ENCODE measurements at regions not wholly inside any gene's neighbourhood (a gene's known extent, or its start where the extent isn't known, plus 50 kb on each side); places are given as distances from the start of the nearest gene placed in this dataset.

- DNase-seq (ENCODE audit: low read depth), result no peak
- no peak overlapping the region for H3K4me3 ChIP-seq (ENCODE audit: low read depth, low read length)
- no peak for TF ChIP-seq CTCF (IDR thresholded peaks at IDR 0.05; ENCODE audit: low read depth, low read length, missing control alignments)
Observed at GRCh38 chr4:177006331-177006730, 213.6 kb upstream of the VEGFC start.

GRCh38 chr4:177008071-177008835 is 215.5 kb upstream of the VEGFC start:
- H3K4me3 ChIP-seq (ENCODE audit: low read depth, low read length), result no peak overlapping the region
- DNase-seq (ENCODE audit: low read depth), result no peak
- no peak for TF ChIP-seq CTCF (IDR thresholded peaks at IDR 0.05; ENCODE audit: low read depth, low read length, missing control alignments)

- TF ChIP-seq CTCF (IDR thresholded peaks at IDR 0.05; ENCODE audit: low read depth, low read length, missing control alignments), result no peak
- no peak overlapping the region for H3K4me3 ChIP-seq (ENCODE audit: low read depth, low read length)
- DNase-seq (ENCODE audit: low read depth), result no peak
Observed at GRCh38 chr4:177008836-177009501, 216.2 kb upstream of the VEGFC start.

GRCh38 chr4:177010418-177010817 is 217.7 kb upstream of the VEGFC start:
- no peak overlapping the region for H3K4me3 ChIP-seq (ENCODE audit: low read depth, low read length)

GRCh38 chr4:177012918-177013545 is 220.3 kb upstream of the VEGFC start:
- TF ChIP-seq CTCF (IDR thresholded peaks at IDR 0.05; ENCODE audit: low read depth, low read length, missing control alignments), result no peak
- no peak for DNase-seq (ENCODE audit: low read depth)
- H3K4me3 ChIP-seq (ENCODE audit: low read depth, low read length), result no peak overlapping the region

More at GRCh38 chr4:177010418-177010817, 217.7 kb upstream of the VEGFC start:
- DNase-seq (ENCODE audit: low read depth), result no peak
- no peak for TF ChIP-seq CTCF (IDR thresholded peaks at IDR 0.05; ENCODE audit: low read depth, low read length, missing control alignments)

- TF ChIP-seq CTCF (IDR thresholded peaks at IDR 0.05; ENCODE audit: low read depth, low read length, missing control alignments), result no peak
- no peak for DNase-seq (ENCODE audit: low read depth)
- H3K4me3 ChIP-seq (ENCODE audit: low read depth, low read length), result no peak overlapping the region
Observed at GRCh38 chr4:177016541-177017141, 223.9 kb upstream of the VEGFC start.
